ENCODE measurements at regions not wholly inside any gene's neighbourhood (a gene's known extent, or its start where the extent isn't known, plus 50 kb on each side); places are given as distances from the start of the nearest gene placed in this dataset.

GRCh38 chr2:77834360-77835002 is 312.3 kb upstream of the LRRTM4 start:
- Mint-ChIP-seq H3K4me3 (no peak overlapping the region), H3K4me1 (no peaks in the 10 kb centered on the region), H3K36me3 (peaks cover 34% of the 10 kb centered on the region), H3K9me3 (peaks cover 19 to 25% of the 10 kb centered on the region in 2 donors), H3K27ac (no peak overlapping the region), H3K27me3 (ENCODE audit: low read depth in 2 of 2) (no peaks in the 10 kb centered on the region)
- no peak for ATAC-seq
- no peak for DNase-seq
- no peaks in the 10 kb centered on the region for H3K36me3 ChIP-seq (ENCODE audit: control insufficient read depth, insufficient read depth, low read length)
- no peak for TF ChIP-seq CTCF (IDR thresholded peaks at IDR 0.05)
- no peak overlapping the region for H3K4me3 ChIP-seq (ENCODE audit: low read length)
- H3K27me3 ChIP-seq (ENCODE audit: control insufficient read depth, insufficient read depth, low read length): no peaks in the 10 kb centered on the region
- peaks cover 25% of the 10 kb centered on the region for H3K9me3 ChIP-seq (ENCODE audit: control insufficient read depth, insufficient read depth, low read length)
- no peak overlapping the region for H3K27ac ChIP-seq (ENCODE audit: low read length)
- 81% methylated on average over 3 of the region's 3 CpGs for WGBS (ENCODE audit: insufficient coverage)
- H3K4me1 ChIP-seq (ENCODE audit: control insufficient read depth, insufficient read depth, low read length): no peaks in the 10 kb centered on the region
- intact Hi-C loops (cut with micrococcal nuclease): no loop called here

- Mint-ChIP-seq H3K27ac (no peak overlapping the region), H3K27me3 (ENCODE audit: low read depth in 2 of 2) (no peaks in the 10 kb centered on the region), H3K36me3 (peaks cover 41% of the 10 kb centered on the region), H3K4me1 (no peaks in the 10 kb centered on the region), H3K9me3 (peaks cover 11 to 23% of the 10 kb centered on the region in 2 donors), H3K4me3 (no peak overlapping the region)
- H3K27ac ChIP-seq (ENCODE audit: low read length): no peak overlapping the region
- no peaks in the 10 kb centered on the region for H3K4me1 ChIP-seq (ENCODE audit: control insufficient read depth, insufficient read depth, low read length)
- peaks cover 16% of the 10 kb centered on the region for H3K9me3 ChIP-seq (ENCODE audit: control insufficient read depth, insufficient read depth, low read length)
- no peaks in the 10 kb centered on the region for H3K36me3 ChIP-seq (ENCODE audit: control insufficient read depth, insufficient read depth, low read length)
- H3K27me3 ChIP-seq (ENCODE audit: control insufficient read depth, insufficient read depth, low read length): no peaks in the 10 kb centered on the region
- ATAC-seq: no peak
- intact Hi-C loops (cut with micrococcal nuclease): no loop called here
- TF ChIP-seq CTCF (IDR thresholded peaks at IDR 0.05): no peak
- no peak overlapping the region for H3K4me3 ChIP-seq (ENCODE audit: low read length)
- DNase-seq: no peak
Observed at GRCh38 chr2:77838441-77838840, 316.3 kb upstream of the LRRTM4 start.

- no peaks in the 10 kb centered on the region for H3K4me1 Mint-ChIP-seq
- no peak for TF ChIP-seq CTCF (IDR thresholded peaks at IDR 0.05)
- no peak for DNase-seq
- peaks cover 11 to 24% of the 10 kb centered on the region in 2 donors for H3K9me3 Mint-ChIP-seq
- no peaks in the 10 kb centered on the region for H3K4me1 ChIP-seq (ENCODE audit: control insufficient read depth, insufficient read depth, low read length)
- no peaks in the 10 kb centered on the region for H3K27me3 Mint-ChIP-seq (ENCODE audit: low read depth in 2 of 2)
- H3K9me3 ChIP-seq (ENCODE audit: control insufficient read depth, insufficient read depth, low read length): peaks cover 14% of the 10 kb centered on the region
- no peak overlapping the region for H3K4me3 Mint-ChIP-seq
- H3K27me3 ChIP-seq (ENCODE audit: control insufficient read depth, insufficient read depth, low read length): no peaks in the 10 kb centered on the region
- no peak for ATAC-seq
- H3K4me3 ChIP-seq (ENCODE audit: low read length): no peak overlapping the region
- no peaks in the 10 kb centered on the region for H3K36me3 ChIP-seq (ENCODE audit: control insufficient read depth, insufficient read depth, low read length)
- H3K36me3 Mint-ChIP-seq: peaks cover 36% of the 10 kb centered on the region
- intact Hi-C loops (cut with micrococcal nuclease): no loop called here
- H3K27ac ChIP-seq (ENCODE audit: low read length): no peak overlapping the region
- H3K27ac Mint-ChIP-seq: no peak overlapping the region
Observed at GRCh38 chr2:77839102-77839501, 316.9 kb upstream of the LRRTM4 start.

- H3K27me3 ChIP-seq (ENCODE audit: control insufficient read depth, insufficient read depth, low read length): no peaks in the 10 kb centered on the region
- no peak for ATAC-seq
- Mint-ChIP-seq H3K4me3 (no peak overlapping the region), H3K36me3 (no peaks in the 10 kb centered on the region), H3K27ac (no peak overlapping the region), H3K9me3 (peaks cover 11 to 18% of the 10 kb centered on the region in 2 donors), H3K4me1 (no peaks in the 10 kb centered on the region), H3K27me3 (ENCODE audit: low read depth in 2 of 2) (no peaks in the 10 kb centered on the region)
- peaks cover 5% of the 10 kb centered on the region for H3K9me3 ChIP-seq (ENCODE audit: control insufficient read depth, insufficient read depth, low read length)
- no peaks in the 10 kb centered on the region for H3K4me1 ChIP-seq (ENCODE audit: control insufficient read depth, insufficient read depth, low read length)
- DNase-seq: no peak
- intact Hi-C loops (cut with micrococcal nuclease): no loop called here
- H3K36me3 ChIP-seq (ENCODE audit: control insufficient read depth, insufficient read depth, low read length): no peaks in the 10 kb centered on the region
- TF ChIP-seq CTCF (IDR thresholded peaks at IDR 0.05): no peak
- no peak overlapping the region for H3K4me3 ChIP-seq (ENCODE audit: low read length)
- H3K27ac ChIP-seq (ENCODE audit: low read length): no peak overlapping the region
Observed at GRCh38 chr2:77862120-77862519, 339.9 kb upstream of the LRRTM4 start.

Data from natural killer cell (primary cell).